ENCODE measurements at regions not wholly inside any gene's neighbourhood (a gene's known extent, or its start where the extent isn't known, plus 50 kb on each side); places are given as distances from the start of the nearest gene placed in this dataset.

DNA sequence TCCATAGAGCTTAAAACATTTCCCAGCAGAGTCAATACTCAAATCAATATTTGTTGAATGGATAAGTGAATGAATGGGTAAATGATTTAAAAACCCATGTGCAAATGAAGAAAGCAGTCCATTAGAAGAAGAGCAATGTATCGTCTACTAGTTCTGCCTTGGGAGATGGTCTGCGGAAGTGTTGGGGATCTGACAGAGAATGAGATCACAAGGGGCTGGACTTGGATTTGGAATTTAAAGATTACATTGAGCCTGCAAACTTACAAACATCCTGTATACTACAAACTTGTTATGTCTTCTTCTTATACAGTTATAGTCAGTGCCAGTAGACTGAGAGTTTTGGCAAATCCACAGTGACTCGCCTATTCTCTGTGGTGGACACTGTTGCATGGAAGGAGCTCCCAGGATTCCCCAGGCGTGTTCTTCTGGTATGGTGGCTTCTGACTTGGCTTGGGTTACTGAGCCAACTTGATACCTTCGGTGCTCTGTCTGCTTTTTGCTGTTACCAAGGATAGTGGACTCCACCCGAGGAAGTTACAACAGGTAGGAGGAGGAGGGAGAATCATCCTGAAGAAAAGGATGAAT, 163.3 kb upstream of the SERPINE2 start:
- TF ChIP-seq EZH2 (IDR thresholded peaks at IDR 0.05; ENCODE audit: borderline replicate concordance): no peak
- TF ChIP-seq, protein P1, sequence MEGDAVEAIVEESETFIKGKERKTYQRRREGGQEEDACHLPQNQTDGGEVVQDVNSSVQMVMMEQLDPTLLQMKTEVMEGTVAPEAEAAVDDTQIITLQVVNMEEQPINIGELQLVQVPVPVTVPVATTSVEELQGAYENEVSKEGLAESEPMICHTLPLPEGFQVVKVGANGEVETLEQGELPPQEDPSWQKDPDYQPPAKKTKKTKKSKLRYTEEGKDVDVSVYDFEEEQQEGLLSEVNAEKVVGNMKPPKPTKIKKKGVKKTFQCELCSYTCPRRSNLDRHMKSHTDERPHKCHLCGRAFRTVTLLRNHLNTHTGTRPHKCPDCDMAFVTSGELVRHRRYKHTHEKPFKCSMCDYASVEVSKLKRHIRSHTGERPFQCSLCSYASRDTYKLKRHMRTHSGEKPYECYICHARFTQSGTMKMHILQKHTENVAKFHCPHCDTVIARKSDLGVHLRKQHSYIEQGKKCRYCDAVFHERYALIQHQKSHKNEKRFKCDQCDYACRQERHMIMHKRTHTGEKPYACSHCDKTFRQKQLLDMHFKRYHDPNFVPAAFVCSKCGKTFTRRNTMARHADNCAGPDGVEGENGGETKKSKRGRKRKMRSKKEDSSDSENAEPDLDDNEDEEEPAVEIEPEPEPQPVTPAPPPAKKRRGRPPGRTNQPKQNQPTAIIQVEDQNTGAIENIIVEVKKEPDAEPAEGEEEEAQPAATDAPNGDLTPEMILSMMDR (IDR thresholded peaks at IDR 0.05; ENCODE audit: poor library complexity): no peak
- no peak for TF ChIP-seq EZH2phosphoT487 (IDR thresholded peaks at IDR 0.05; ENCODE audit: low read depth, severe bottlenecking, unreplicated experiment)

Data from hepatocyte (in vitro differentiated cells).